22Rv1 (cell line): ENCODE measurements at regions not wholly inside any gene's neighbourhood (a gene's known extent, or its start where the extent isn't known, plus 50 kb on each side); places are given as distances from the start of the nearest gene placed in this dataset.

Experiments used
- ZFX ChIP-seq: fragments of 450-650 bp; IDR thresholded peaks from 2 replicates; pipeline ENCODE4 v1.6.1; 2017; ENCODE audit warnings: antibody characterized with exemption, borderline replicate concordance
- TF ChIP-seq, protein P1 (sequence below): fragments of 450-650 bp; IDR thresholded peaks from 2 replicates; pipeline ENCODE4 v1.5.1; 2017; ENCODE audit warnings: mild to moderate bottlenecking

DNA sequence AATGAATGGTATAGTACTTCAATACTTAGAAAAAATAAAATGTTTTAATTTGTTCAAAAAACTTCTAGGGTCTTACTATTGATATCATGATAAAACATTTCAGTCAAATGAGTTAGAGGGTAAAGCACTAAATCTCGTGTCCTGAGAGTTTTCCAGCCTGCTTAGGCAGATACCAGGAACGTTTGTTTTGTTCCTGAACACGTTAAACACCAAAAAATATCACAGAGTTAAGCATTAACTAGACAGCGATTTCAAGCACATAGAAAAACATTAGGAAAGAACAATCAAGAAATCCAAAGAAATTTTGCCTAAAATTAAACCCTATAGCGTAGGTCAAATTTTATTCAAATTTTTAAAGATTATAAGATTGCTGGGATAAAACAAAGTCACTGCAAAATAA is 204.6 kb upstream of the AGR3 start:
- TF ChIP-seq, protein P1, sequence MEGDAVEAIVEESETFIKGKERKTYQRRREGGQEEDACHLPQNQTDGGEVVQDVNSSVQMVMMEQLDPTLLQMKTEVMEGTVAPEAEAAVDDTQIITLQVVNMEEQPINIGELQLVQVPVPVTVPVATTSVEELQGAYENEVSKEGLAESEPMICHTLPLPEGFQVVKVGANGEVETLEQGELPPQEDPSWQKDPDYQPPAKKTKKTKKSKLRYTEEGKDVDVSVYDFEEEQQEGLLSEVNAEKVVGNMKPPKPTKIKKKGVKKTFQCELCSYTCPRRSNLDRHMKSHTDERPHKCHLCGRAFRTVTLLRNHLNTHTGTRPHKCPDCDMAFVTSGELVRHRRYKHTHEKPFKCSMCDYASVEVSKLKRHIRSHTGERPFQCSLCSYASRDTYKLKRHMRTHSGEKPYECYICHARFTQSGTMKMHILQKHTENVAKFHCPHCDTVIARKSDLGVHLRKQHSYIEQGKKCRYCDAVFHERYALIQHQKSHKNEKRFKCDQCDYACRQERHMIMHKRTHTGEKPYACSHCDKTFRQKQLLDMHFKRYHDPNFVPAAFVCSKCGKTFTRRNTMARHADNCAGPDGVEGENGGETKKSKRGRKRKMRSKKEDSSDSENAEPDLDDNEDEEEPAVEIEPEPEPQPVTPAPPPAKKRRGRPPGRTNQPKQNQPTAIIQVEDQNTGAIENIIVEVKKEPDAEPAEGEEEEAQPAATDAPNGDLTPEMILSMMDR = no peak
- TF ChIP-seq ZFX = no peak
